ENCODE measurements at regions not wholly inside any gene's neighbourhood (a gene's known extent, or its start where the extent isn't known, plus 50 kb on each side); places are given as distances from the start of the nearest gene placed in this dataset.

DNA sequence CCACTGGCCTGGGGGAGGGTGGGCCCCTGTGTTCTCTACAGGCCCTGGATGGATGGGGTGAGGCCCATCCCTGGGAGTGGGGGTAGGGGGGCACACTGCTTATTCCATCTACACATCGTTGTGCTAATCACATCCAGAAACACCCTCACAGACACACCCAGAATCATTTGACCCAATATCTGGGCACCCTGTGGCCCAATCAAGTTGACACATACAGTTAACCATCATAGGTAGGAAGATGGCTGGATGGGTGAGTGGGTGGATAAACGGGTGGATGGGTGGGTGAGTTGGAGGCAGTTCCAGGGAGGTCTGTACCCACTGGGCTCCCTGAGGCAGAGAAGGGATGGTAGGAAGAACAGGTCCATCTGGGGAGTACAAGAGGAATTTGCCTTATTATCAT, 81.3 kb upstream of the LINC01488 start:
- TF ChIP-seq, protein P1, sequence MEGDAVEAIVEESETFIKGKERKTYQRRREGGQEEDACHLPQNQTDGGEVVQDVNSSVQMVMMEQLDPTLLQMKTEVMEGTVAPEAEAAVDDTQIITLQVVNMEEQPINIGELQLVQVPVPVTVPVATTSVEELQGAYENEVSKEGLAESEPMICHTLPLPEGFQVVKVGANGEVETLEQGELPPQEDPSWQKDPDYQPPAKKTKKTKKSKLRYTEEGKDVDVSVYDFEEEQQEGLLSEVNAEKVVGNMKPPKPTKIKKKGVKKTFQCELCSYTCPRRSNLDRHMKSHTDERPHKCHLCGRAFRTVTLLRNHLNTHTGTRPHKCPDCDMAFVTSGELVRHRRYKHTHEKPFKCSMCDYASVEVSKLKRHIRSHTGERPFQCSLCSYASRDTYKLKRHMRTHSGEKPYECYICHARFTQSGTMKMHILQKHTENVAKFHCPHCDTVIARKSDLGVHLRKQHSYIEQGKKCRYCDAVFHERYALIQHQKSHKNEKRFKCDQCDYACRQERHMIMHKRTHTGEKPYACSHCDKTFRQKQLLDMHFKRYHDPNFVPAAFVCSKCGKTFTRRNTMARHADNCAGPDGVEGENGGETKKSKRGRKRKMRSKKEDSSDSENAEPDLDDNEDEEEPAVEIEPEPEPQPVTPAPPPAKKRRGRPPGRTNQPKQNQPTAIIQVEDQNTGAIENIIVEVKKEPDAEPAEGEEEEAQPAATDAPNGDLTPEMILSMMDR (conservative IDR thresholded peaks at IDR 0.05; ENCODE audit: low read depth, low read length), result no peak
- no peak for DNase-seq (ENCODE audit: low read depth)
- H3K4me3 ChIP-seq (ENCODE audit: low read depth, low read length), result no peak overlapping the region

DNA sequence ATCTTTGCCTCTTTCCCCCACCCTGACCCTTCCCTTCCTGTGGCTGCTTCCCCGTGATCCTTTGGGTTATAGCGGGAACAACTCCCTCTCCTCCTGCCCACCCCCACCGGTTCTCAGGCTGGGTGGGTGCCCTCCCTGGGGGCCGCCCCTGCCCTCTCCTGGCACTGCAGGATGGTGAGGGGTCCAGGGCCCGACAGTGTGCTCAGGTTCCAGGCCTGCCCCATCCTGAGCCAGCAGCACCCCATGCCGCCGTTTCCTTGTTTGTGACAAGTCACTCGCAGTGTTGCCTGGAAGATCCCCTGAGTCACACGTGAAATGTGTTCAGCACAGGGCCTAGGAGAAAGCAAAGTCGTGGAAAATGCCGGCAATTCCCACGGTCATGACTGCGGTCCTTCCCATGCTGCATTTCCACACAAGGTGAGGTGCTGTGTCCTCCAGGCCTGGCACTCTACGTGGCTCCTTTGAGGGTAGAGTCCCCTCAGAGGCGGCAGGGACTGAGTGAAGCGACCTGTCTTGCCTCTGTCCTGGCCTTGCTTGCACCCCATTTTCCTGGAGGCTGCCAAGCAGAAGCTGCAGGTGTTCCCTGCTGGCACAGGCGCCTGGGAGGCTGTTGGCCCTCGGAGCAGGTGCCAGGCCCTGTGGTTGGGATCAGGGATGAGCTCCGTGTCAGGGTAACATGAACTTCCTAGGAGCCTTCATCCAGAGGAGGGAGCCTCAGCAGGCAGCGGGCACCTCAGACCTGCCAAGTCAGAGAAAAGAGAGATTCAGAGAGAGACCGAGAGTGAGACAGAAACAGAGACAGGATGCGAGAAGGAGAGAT, 80.5 kb upstream of the LINC01488 start:
- DNase-seq (ENCODE audit: low read depth), result no peak
- H3K4me3 ChIP-seq (ENCODE audit: low read depth, low read length), result no peak overlapping the region
- TF ChIP-seq, protein P1 (conservative IDR thresholded peaks at IDR 0.05; ENCODE audit: low read depth, low read length), result no peak

DNA sequence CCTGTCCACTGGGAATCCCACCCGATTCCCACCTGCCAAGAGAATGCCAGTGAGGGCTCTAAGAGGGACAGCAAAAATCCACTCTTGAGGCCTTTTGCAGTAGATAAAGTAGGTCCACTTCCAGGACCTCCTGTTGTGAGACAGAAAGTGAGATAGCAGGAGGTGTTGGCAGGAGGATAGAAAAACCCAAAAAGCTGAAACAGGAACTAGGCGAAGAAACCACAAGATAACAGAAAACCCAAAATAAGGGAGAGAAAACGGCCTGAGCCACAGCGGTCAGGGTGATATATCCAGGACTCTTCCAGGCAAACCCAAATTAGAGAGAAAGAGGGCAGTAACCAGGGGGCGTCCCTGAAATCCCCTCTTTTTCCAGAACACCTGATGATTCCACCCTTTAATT, 79.7 kb upstream of the LINC01488 start:
- TF ChIP-seq, protein P1 (conservative IDR thresholded peaks at IDR 0.05; ENCODE audit: low read depth, low read length), result no peak
- no peak overlapping the region for H3K4me3 ChIP-seq (ENCODE audit: low read depth, low read length)
- no peak for DNase-seq (ENCODE audit: low read depth)

DNA sequence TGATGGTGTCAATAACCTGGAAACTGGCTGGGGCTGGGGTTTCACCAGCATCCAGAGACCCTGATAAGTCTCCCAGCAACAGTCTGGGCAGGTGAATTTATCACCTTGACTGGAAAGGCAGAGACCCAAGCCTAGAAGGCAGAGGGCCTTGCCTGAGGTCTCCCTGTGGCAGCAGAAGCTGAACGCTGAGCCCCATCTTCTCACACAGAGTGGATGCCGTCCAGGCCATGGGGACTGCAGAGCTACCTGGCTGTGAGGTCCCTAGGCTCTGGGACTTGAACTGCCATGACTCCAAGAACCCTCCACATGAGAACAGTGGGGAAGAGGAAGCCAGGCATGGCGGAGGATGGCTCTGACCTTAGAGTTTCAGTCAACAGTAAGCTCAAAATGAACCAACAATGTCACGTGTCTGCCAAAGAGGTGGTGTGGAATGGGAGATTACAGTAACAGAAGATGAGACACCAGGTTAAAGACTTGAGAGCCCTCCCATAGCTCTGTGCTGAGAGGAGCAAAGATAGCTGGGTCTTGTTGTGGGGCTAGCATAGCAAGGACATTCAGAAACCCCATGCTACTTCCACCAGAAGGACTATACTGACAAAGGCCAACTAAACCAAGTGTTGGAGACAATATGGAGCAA, 79.1 kb upstream of the LINC01488 start:
- DNase-seq (ENCODE audit: low read depth), result no peak
- TF ChIP-seq, protein P1 (conservative IDR thresholded peaks at IDR 0.05; ENCODE audit: low read depth, low read length), result no peak
- H3K4me3 ChIP-seq (ENCODE audit: low read depth, low read length), result no peak overlapping the region

DNA sequence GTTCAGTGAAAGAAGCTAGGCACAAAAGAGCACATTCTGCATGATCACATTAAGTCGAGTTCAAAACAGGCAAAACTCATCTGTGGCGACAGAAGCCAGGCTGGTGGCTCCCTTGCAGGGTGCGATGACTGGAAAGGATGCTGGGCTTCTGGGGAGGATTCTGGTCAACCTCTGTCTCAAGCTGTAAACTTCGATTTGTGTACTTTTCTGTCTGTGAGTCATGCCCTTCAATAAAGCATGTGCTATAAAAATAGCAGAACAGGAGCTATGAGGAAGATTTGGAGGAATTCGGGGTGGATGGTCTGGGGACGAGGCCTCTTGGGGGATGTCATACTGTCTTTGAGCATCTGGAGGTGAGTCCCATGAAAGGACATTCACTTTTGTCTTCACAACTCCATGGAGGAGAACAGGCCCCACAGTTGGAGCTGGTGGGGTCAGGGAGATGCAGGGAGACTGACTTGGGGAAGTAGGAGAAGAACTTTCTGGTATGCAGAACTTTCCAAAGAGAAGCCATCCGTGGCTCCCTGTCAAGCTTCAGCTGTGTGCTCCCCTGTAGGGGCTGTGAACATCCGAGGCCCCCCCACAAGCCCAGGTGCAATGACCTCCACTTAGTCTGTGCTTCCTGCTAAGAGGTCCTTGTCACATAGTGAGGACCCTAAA, 77.8 kb upstream of the LINC01488 start:
- TF ChIP-seq, protein P1 (conservative IDR thresholded peaks at IDR 0.05; ENCODE audit: low read depth, low read length), result no peak
- DNase-seq (ENCODE audit: low read depth), result no peak
- H3K4me3 ChIP-seq (ENCODE audit: low read depth, low read length), result no peak overlapping the region

DNA sequence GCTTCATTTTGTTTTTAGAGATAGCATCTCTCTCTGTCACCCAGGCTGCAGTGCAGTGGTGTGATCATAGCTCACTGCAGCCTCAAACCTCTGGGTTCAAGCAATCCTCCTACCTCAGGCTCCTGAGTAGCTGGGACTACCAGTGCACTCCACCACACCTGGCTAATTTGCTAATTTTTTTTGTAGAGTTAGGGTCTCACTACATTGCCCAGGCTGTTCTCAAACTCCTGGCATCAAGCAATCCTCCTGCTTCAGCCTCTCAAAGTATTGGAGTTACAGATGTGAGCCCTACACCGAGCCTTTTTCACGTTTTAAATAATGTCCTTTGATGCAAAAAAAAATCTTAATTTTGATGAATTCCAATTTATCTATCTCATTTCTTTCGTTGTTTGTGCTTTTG, 75.4 kb upstream of the LINC01488 start:
- no peak overlapping the region for H3K4me3 ChIP-seq (ENCODE audit: low read depth, low read length)
- TF ChIP-seq, protein P1 (conservative IDR thresholded peaks at IDR 0.05; ENCODE audit: low read depth, low read length), result no peak
- no peak for DNase-seq (ENCODE audit: low read depth)

Data from epithelial cell of proximal tubule (primary cell).